Right forelimb (tissue), 1 donor: ENCODE measurements at regions not wholly inside any gene's neighbourhood (a gene's known extent, or its start where the extent isn't known, plus 50 kb on each side); places are given as distances from the start of the nearest gene placed in this dataset.
"Not testable (repeated sequence)": the region's sequence is repeated elsewhere in the genome, so short reads cannot be mapped to it uniquely, and the experiment has no call there.

Experiments used
- DNase-seq: peaks from one replicate; pipeline ENCODE4 v3.0.0-alpha.2; 2018

GRCh38 chr19:32058131-32058530 is 287.3 kb upstream of the ZNF507 start:
- DNase-seq, result no peak

- DNase-seq, result no peak
Measured at GRCh38 chr19:32061315-32061714, 284.1 kb upstream of the ZNF507 start.

GRCh38 chr19:32063601-32064000 is 281.8 kb upstream of the ZNF507 start:
- DNase-seq, result no peak

- no peak for DNase-seq
Measured at GRCh38 chr19:32066056-32066455, 279.4 kb upstream of the ZNF507 start.

GRCh38 chr19:32067685-32068084 is 277.7 kb upstream of the ZNF507 start:
- DNase-seq, result no peak

- DNase-seq, result no peak
Measured at GRCh38 chr19:32068793-32069192, 276.6 kb upstream of the ZNF507 start.

- DNase-seq, result no peak
Measured at GRCh38 chr19:32070101-32070500, 275.3 kb upstream of the ZNF507 start.

- DNase-seq, result no peak
Measured at GRCh38 chr19:32082028-32082427, 263.4 kb upstream of the ZNF507 start.

GRCh38 chr19:32084756-32085363 is 260.6 kb upstream of the ZNF507 start:
- DNase-seq, result not testable (repeated sequence)

- DNase-seq, result no peak
Measured at GRCh38 chr19:32091241-32091640, 254.2 kb upstream of the ZNF507 start.

GRCh38 chr19:32097011-32097410 is 248.4 kb upstream of the ZNF507 start:
- DNase-seq, result no peak

- no peak for DNase-seq
Measured at GRCh38 chr19:32097620-32098019, 247.8 kb upstream of the ZNF507 start.

- no peak for DNase-seq
Measured at GRCh38 chr19:32098968-32099367, 246.4 kb upstream of the ZNF507 start.

- no peak for DNase-seq
Measured at GRCh38 chr19:32101206-32101605, 244.2 kb upstream of the ZNF507 start.

GRCh38 chr19:32103541-32103940 is 241.9 kb upstream of the ZNF507 start:
- DNase-seq, result no peak

GRCh38 chr19:32104153-32104849 is 241.1 kb upstream of the ZNF507 start:
- no peak for DNase-seq

GRCh38 chr19:32104850-32105235 is 240.6 kb upstream of the ZNF507 start:
- no peak for DNase-seq

GRCh38 chr19:32105527-32106310 is 239.7 kb upstream of the ZNF507 start:
- no peak for DNase-seq

GRCh38 chr19:32122258-32122657 is 223.2 kb upstream of the ZNF507 start:
- DNase-seq, result no peak

GRCh38 chr19:32123355-32123940 is 222.0 kb upstream of the ZNF507 start:
- no peak for DNase-seq

GRCh38 chr19:32124585-32124984 is 220.8 kb upstream of the ZNF507 start:
- no peak for DNase-seq

GRCh38 chr19:32129141-32129540 is 216.3 kb upstream of the ZNF507 start:
- DNase-seq, result no peak

GRCh38 chr19:32130332-32130731 is 215.1 kb upstream of the ZNF507 start:
- no peak for DNase-seq

GRCh38 chr19:32131005-32131404 is 214.4 kb upstream of the ZNF507 start:
- DNase-seq, result no peak
